GM19397 (cell line): ENCODE measurements at regions not wholly inside any gene's neighbourhood (a gene's known extent, or its start where the extent isn't known, plus 50 kb on each side); places are given as distances from the start of the nearest gene placed in this dataset.

ENCODE experiments used
- ATAC-seq: cut with Tn5 transposase; IDR thresholded peaks from one replicate; pipeline ENCODE4 v1.9.1; 2021; ENCODE audit warnings: mild to moderate bottlenecking, moderate library complexity; ENCODE audit not compliant: unreplicated experiment

DNA sequence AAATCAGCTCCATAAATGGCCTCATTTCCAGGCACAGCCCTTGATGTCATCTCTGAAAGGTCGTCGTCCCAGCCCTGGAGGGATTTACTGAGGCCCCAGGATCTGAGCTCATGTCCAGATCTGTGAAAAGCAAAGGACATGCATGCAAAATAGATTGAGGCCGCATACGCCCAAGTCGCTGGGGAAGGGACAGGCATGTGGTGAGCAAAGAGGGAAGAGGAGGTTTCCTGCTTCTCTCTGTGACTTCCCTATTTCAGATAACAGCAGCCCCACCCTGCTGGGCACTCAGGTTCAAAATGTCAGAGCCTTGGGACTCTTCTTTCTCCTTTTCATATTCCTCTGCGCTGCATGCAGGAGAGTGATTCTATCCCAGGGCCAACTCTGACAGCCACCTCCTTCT, 197.2 kb downstream of the ADSS2 start:
- ATAC-seq: peak; percentile 58

DNA sequence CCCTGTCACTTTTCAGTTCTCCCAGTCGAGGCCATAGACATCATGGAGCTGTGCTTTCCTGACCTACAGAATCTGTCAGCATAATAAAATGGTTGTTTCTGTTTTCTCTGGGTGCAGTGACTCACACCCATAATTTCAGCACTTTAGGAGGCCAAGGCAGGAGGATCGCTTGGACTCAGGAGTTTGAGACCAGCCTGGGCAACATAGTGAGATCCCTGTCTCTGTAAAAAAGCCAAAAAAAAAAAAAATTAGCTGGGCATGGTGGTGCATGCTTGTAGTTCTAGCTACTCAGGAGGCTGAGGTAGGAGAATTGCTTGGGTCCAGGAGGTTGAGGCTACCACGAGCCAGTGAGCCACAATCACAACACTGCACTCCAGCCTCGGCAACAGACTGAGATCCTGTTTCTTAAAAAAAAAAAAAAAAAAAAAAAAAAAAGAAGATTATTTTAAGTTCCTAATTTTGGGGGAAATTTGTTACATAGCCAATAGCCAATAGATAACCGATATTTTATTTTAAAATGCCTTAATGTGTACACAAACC, 196.2 kb downstream of the ADSS2 start:
- no peak for ATAC-seq

DNA sequence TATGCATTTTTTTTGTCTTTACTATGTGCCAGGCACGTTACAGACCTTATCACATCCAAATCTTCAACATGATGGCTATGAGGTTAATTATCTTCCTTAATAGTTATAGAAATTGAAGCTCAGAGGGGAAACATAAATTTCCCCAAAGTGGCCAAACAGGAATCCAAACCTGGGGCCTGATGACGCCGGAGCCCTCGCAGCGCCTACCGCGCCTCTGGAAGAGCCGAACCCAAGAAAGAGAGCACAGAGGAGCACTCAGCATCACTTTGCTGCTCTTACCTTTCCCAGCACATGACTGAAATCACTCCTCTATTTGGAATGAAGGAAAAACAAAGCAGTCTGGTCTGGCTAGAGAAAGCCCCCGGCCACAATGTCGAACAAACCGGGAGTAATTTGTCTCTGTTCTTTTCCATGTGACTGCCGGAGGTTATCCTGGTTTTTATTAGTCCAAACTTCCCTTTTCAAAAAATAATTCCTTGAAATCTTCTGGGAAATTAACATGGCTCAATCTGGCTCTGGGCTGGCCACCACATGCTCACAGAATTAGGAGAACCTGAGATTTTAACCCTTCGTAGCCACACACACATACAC, 195.5 kb downstream of the ADSS2 start:
- ATAC-seq: no peak

DNA sequence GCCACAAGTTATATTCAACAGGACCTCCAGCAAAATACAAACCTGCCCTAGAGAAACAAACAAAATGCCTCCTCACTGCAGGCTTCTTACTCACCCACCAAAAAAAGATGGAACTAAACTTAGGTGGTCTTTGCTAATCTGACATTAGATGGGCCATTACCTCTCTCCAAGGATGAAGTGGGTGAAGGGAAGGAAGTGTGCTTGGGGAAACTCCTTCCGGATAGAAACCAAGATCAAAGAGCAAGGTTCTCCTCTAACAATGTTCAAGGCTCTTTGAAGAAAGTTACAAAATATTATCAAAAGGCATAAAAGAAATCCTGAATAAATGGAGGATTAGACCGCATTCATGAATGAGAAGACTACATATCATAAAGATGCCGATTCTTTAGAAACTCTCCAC, 187.5 kb downstream of the ADSS2 start:
- no peak for ATAC-seq

DNA sequence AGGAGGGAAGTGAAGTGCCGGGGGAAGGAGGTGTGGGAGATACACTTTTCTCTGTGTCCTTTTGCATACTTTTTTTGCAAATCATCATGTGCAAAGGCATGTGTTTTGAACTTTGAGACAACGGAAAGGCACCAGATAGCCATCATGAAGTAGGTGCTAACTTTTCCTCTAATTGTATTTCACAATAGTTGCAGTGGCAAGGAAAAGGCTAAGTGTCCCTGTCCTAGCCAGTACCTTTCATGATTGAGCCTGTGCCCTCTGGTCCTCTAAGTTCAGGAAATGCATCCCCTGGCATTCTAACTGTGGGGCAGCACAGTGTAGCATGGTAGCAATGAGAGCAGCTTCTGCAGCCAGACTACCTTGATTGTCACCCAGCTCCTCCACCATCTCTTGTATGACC, 186.2 kb downstream of the ADSS2 start:
- ATAC-seq: no peak

DNA sequence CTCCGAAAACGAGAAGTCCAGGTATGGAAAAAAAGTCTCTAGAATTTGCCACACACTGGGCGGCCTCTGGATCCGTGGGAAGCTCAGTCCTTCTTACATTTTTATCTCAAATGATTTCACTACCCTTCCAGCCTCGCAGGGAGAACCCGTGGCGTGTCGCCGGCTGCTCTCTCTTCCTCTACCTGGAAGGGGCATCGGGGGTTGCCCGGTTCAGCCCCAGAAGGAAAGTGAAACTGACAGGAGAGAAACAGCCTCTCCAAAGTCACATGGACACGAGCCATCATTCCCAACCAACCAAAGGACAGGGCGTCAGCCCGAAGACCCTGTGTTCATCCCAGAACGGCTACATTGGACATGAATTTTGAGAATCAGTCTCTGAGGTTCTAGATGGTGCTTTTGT, 182.5 kb downstream of the ADSS2 start:
- ATAC-seq: no peak

DNA sequence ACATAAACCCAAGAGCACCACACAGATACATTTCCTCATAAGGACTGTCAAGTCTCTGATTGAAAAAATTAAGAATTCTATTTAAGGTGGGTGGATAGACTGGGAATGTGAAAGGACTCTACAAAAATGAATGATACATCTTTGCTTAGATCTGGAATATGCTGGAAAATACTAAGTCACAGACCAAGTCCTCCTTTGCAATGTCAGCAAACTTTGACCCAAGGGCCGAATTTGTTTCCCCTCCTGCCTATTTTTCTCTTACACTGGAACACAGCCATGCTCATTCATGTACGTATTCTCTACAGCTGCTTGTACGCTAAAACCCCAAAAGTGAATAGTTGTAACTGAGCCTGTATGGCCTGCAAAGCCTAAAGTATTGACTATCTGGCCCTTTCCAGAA, 180.7 kb downstream of the ADSS2 start:
- ATAC-seq: no peak

DNA sequence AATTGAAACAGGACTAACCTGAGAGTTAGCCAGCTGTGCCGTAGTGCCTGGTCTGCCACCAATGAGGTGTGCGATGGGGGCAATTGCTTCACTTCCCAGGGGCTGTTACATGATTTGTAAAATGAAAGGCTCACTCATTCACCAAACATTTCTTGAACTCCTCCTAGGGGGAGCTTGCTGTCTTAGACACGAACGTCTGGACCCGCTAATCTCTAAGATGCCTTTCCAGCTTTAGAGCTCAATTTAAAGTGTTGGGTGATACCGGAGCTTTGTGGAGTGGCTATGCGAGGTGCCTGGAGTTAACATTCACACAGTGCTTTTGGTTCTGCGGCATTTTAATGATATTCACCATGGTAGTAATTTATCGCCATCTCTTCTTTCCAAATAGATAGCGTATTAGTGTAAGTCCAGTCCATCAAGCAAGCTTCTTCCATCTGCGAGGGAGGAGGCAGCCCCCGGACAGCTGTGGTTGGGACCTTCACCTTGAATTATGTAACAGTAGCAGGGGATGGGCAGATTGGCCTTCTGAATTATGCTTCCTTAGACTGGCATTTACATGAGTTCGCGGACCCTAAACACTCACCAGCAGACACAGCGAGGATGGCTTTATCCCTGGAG, 179.9 kb downstream of the ADSS2 start:
- no peak for ATAC-seq

DNA sequence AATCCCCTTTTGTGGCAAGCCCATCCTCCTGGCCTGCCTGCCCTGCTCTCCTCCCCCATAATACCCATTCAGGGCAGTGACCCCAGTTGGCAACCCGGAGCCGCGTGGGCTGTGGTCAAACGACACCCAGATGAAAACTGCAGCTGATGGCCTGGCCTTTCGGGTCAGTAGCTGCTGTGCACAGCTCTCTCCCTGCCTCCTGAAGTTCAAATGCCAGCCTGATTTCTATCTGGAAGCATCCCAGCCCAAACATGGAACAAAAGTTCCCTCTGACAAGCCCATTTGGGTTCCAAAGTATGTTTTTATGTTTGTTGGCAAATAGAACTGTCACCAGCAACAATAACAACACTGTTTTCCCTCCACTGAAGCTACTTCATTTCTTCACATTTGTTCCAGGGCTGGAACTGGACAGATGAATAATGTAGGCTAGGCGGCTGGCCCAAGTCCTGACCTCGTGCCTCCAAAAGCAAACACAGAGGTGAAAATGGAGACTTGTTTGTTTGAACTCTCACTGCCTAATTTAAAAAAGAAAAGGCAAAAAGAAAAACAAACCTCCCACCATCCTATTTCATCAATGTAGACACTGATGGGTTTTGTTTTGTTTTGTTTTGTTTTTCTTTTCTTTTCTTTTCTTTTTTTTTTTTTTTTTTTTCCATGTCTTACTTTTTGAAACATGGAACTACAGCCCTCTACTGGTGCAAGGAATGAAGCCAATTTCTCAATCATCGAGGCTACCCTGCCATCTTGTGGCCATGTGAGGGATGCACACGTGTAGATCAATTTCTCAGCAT, 179.0 kb downstream of the ADSS2 start:
- no peak for ATAC-seq

DNA sequence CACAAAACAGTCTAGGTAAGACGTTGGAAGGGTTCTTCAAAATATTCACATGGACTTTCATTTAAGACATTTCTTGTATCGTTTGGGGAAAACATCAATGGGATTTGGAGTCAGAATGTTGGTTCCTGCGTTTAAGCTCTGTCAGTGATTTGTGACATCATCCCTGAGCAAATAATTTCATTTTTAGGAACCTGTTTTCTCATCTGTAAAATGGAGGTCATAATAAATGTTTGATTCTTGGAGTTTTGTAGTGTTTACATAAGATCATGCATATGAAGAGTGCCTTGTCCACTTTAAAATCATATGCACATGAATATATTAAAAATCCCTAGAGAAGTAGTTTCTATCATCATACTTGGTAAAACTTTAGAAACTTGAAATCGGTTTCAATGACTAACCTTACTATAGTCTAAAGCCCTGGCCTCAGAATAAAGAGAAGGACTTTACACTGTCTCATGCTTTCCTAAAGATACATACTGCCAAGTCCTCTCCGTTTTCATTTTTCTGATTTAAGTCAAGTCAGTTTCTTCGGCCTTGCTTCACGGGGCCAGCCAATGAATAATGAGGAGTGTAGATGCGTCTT, 178.4 kb downstream of the ADSS2 start:
- ATAC-seq: no peak

DNA sequence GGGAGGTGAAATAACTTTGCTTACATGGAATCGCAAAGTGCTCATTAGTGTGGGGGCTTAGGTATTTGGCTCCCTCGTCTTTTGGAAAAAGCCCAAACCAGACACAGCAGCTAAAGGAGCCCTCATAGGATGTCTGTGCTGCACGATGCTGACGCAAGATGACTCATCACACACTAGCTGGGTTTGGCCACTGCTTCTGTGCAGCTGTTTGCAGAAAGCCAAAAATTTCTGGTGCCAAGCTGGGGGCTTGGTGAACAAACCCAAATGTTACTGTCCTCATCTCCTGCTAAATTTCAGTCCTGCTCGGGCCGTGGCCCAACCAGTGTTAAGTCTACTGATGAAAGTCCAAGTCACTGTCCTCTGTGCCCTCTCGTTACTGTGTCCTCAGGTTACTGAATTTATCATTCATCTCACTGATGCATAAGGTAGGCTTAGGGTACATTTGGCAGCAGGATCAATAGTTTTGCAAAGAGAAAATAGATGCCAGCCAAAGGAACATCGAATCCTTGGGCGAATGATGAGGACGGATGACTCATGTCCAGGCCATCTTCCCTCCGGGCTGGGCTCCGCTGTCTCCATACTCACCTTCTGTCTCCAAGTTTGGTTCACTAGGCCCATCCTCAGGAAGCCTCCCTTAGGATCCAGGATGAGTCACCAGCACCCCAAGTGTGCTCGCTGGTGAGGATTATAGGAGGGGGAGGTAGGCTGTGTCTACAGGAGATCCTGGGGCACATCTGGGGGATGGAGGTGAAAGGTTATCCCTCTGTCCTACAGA, 177.7 kb downstream of the ADSS2 start:
- ATAC-seq: no peak

DNA sequence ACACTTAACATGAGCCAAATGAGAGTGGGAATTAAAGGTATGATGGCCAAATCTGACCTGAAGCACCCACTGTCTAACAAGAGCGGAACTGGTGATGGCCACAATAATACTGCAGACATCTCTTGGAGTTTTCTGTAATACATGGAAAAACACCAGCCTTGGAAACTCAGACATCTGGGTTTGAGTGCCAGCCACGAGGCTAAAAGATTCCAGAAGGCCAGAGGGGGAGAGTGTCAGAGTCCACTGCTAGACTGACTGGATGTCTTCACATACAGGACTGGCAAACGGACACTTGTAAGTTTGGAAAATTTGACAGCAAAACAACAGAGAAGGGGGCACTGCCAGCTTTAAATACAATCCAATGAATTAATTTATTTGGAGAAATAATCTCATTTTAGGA, 175.1 kb downstream of the ADSS2 start:
- ATAC-seq: no peak

DNA sequence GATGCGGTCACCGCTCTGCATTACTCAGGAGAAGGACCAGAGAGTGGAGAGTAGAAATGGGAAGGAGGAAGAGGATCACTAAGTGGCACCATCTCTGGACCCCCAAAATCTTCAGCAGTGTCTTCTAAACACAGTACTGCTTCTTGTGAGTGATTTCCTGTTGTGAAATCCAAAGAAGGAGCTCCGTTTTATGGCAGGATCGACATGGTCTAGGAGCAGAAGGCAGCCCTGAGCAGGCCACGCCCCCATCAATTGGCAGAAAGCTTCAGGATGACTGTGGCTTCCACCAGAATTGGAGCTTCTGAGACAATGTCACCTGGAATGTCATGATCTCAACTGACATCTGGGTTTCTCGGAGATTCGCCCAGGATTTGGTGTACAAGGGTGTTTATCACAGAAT, 171.5 kb downstream of the ADSS2 start:
- no peak for ATAC-seq

DNA sequence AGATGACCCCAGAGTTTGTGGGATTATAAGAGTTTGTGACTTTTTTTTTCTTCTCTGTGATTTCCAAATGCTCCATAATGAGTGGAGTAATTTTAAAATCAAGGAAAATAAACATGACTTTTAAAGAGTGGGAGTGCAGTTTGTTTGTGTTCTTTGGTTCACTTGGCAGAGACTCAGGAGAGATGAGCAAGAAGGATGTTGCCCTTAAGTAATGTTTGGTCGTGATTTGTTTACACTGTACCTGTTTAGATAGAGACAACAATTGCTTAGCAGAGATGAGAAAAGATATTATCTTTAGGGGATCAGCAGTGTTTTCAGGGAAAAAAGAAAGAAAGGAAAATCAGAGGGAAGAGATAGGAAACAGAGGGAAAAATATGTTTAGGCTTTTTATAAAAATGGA, 170.8 kb downstream of the ADSS2 start:
- ATAC-seq: no peak

DNA sequence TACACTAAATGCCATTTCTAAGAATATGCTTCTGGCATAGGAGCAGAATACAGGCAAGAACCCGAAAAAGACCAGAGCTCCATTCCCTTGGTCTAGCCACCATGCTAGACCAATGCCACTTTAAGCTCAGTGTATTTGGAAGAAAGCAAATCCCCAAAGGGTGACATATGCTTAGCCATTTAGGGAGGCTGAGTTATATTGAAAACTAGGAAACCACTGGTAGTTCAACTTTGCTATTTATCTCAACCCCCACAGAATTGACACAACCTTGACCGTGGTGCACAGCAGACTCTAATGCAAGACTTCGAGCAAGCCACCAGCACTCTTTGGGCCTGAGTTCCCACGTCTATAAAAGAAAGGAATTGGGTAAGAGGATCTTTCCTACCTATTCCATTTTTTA, 167.9 kb downstream of the ADSS2 start:
- no peak for ATAC-seq

DNA sequence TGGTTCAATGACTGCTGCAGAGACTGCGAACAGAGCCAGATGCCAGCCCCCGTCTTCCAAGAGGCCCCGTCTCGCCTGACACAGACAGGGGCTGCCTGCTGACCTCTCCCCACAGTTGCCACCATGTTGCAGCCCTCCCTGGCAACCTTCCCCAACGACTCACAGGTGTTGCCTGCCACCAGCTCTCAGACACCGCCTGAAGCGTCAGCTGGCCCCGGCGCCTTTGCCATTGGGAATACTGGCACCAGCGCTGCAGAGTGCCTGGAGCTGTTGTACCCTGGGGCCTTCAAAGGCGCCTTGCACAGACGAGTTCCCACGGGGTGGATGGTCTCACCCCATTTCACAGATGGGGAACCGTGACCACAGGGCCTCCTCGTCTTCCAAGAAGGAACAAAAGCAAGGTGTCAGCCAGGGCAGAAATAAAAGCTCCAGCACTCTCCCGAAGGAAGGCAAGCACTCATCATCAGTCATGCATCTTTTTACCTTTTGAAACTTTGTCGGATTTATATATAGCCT, 167.0 kb downstream of the ADSS2 start:
- ATAC-seq: no peak

DNA sequence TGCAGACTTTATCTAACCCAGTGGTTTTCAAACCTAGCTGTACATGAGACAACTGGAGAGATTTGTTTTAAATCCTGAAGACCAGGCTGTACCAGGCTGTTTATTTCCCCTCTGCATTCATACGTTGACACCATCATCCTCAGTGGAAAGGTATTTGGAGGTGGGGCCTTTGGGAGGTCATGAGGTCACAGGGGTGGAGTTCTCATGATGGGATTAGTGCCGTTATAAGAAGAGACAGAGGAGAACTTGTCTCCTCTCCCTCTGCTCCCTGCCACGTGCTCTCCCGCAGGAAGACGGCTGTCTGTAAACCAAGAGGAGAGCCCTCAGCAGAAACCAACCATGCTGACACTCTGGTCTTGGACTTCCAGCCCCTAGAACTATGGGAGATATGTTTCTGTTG, 165.4 kb downstream of the ADSS2 start:
- no peak for ATAC-seq

DNA sequence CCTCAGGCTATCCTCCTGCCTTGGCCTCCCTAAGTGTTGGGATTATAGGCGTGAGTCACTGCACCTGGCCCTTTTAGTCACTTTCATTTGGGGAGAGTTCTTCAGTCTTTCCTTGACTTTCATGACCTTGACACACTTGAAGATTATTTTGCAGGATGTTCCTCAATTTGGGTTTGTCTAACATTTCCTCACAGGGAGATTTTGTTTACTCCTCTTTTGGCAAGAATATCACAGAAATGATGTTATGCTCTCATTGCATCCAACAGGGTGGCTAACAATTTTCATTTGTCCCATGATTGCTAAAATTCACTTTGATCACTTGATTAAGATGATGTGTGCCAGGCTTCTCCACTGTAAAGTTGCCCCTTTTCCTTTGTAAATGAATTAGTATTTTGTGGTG, 164.0 kb downstream of the ADSS2 start:
- no peak for ATAC-seq

DNA sequence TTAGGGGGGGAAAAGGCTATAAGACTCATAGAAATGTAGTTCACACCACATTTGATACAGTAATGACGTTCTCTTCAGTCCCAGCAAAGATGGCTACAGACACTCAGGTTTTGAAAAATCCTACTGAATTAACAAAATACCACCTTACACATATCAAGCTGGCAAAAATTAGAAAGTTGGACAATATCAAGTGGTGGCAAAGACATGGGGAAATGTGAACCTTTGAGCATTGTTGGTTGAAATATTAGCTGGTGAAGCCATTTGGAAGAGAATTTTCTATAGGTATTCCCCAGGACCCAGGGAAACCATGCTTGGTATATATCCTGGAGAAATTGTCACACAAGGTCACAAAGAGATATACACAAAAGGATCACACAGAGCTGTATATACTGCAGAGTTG, 163.0 kb downstream of the ADSS2 start:
- no peak for ATAC-seq

DNA sequence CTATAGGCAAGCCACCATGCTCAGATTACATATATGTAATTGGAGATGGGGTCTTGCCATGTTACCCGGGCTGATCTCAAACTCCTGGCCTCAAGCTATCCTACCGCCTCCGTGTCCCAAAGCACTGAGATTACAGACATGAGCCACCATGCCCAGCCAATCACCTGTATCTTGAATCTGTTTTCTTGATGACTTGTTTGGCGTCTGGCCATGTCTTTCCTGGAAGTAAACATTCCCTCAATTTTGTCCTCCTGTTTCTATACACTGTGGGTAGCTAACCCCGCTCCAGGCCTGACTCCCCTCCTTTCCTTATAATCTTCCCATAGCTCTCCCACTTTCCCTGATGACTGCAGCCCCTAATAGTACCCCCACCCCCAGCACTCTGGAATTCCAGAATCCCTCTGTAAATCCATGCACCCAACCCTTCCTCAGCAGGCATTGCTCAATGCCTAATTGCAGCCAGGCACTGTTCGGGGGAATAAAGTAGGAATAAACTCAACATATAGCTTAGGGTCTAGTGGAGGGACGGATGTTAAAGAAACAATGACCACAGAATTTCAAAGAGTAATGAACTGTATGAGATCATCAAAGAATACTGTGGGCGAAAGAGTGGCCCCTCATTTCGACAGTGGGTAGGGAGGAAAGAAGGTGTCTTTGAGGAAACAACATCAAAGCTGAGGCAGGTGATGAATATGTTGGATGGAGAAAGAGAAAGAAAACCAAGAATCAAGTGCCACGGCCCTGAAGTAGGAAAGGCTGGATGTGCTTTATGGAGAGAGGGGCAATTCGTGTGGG, 161.5 kb downstream of the ADSS2 start:
- ATAC-seq: no peak
